GM12892 (cell line): ENCODE measurements at regions not wholly inside any gene's neighbourhood (a gene's known extent, or its start where the extent isn't known, plus 50 kb on each side); places are given as distances from the start of the nearest gene placed in this dataset.

Experiments used
- POLR2A ChIP-seq: IDR thresholded peaks from 2 replicates; pipeline ENCODE4 v1.6.1; 2011; ENCODE audit warnings: low read depth, low read length, control low read depth
- POLR2AphosphoS5 ChIP-seq: IDR thresholded peaks from 2 replicates; pipeline ENCODE4 v1.6.1; 2011; ENCODE audit warnings: low read depth, low read length, control low read depth

DNA sequence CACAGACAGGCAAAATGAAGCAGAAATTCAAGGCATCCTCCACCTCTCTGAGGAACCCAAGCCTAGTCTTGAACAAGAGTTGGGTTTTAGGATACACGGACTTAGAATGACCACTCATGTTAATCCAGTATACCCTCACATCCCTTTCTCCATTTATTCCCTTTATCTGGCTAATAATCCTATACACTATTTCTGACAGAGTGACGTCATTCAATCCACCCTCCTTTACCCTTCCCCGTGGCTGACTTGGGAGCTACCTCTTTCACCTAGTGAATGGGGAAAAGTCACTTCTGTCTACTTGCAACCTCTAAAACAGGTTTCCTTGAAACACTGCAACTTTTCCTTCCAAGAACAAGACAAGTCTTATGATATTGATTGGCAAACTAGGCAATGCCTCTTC lies 52.8 kb upstream of the PARVA start:
- no peak for TF ChIP-seq POLR2A
- TF ChIP-seq POLR2AphosphoS5 = no peak
